B cell (primary cell): ENCODE measurements at regions not wholly inside any gene's neighbourhood (a gene's known extent, or its start where the extent isn't known, plus 50 kb on each side); places are given as distances from the start of the nearest gene placed in this dataset.

Experiments used
- ATAC-seq: fragments of 200-7000 bp; cut with Tn5 transposase; one replicate; pipeline ENCODE4 v1.10.0; 2021; ENCODE audit warnings: low read depth, mild to moderate bottlenecking, moderate number of reproducible peaks, moderate library complexity
- CTCF ChIA-PET: fragments of 350-600 bp; sonication (Branson Sonifier 250); formaldehyde crosslinking; loops from one replicate; lab custom pipeline; 2021; ENCODE audit warnings: antibody characterized with exemption, inconsistent platforms; lab: Charles Lee
- POLR2A ChIA-PET: fragments of 350-600 bp; sonication (Branson Sonifier 250); formaldehyde crosslinking; loops from one replicate; lab custom pipeline; 2021; ENCODE audit warnings: antibody characterized with exemption; lab: Charles Lee
- DNase-seq: peaks from one replicate; pipeline ENCODE4 v3.0.0; 2013
- H2AFZ ChIP-seq: 2 replicates; pipeline ENCODE4 v1.6.1; 2012; ENCODE audit warnings: mild to moderate bottlenecking, low read depth, low read length; ENCODE audit not compliant: insufficient read depth, poor library complexity, severe bottlenecking
- H3K27ac ChIP-seq, 2 donors: 1 replicate in 1 of 2; 2 replicates in 1 of 2; pipeline ENCODE4 v1.5.1; 2012 to 2013; ENCODE audit warnings: low read length in 2 of 2, mild to moderate bottlenecking in 2 of 2, moderate library complexity in 1 of 2
- H3K27me3 ChIP-seq, 4 experiments: fragments of 200-600 bp in 1 of 4; sonication (generic) in 1 of 4; replicated peaks in 1 of 4; 1 replicate in 2 of 4; 2 replicates in 2 of 4; pipeline versions ENCODE4 v1.6.1 to v1.7.0; 2013 to 2016; ENCODE audit warnings: low read length in 3 of 4, mild to moderate bottlenecking in 2 of 4, mixed read lengths in 1 of 4, moderate library complexity in 1 of 4; ENCODE audit not compliant: insufficient read depth in 4 of 4, control insufficient read depth in 3 of 4; ENCODE audit errors: control extremely low read depth in 1 of 4
- H3K36me3 ChIP-seq, 2 experiments: replicated peaks in 1 of 2; 1 replicate in 1 of 2; 2 replicates in 1 of 2; pipeline versions ENCODE4 v1.6.1 to v1.7.1; 2013; ENCODE audit warnings: low read length in 1 of 2; ENCODE audit not compliant: insufficient read depth in 2 of 2, control insufficient read depth in 1 of 2; ENCODE audit errors: control extremely low read depth in 1 of 2, extremely low read depth in 1 of 2
- H3K4me1 ChIP-seq, 2 donors: fragments of 200-600 bp in 1 of 2; sonication (generic) in 1 of 2; 1 replicate in 1 of 2; 2 replicates in 1 of 2; pipeline versions ENCODE4 v1.5.1 to v1.6.1; 2013 to 2017; ENCODE audit warnings: low read length in 2 of 2; ENCODE audit not compliant: control insufficient read depth in 2 of 2, insufficient read depth in 2 of 2
- H3K4me2 ChIP-seq: replicated peaks from 2 replicates; pipeline ENCODE3; 2012; ENCODE audit warnings: mild to moderate bottlenecking, low read depth, low read length; ENCODE audit not compliant: poor library complexity, severe bottlenecking
- H3K4me3 ChIP-seq, 5 experiments: fragments of 200-600 bp in 1 of 5; sonication (generic) in 1 of 5; 1 replicate in 3 of 5; 2 replicates in 2 of 5; pipeline versions ENCODE4 v1.5.1 to v1.7.0; 2011 to 2016; ENCODE audit warnings: low read length in 4 of 5, mild to moderate bottlenecking in 4 of 5, low read depth in 2 of 5, control low read depth in 1 of 5, moderate library complexity in 1 of 5; ENCODE audit not compliant: insufficient read depth in 1 of 5; ENCODE audit errors: control extremely low read depth in 1 of 5, extremely low read depth in 1 of 5
- H3K79me2 ChIP-seq: fragments of 200-600 bp; sonication (generic); one replicate; pipeline ENCODE4 v1.6.0; 2016; ENCODE audit warnings: low read length; ENCODE audit not compliant: control insufficient read depth, insufficient read depth
- H3K9ac ChIP-seq: fragments of 200-600 bp; sonication (generic); 2 replicates; pipeline ENCODE4 v1.6.1; 2017; ENCODE audit warnings: mild to moderate bottlenecking, low read length, moderate library complexity
- H3K9me3 ChIP-seq, 3 donors: one replicate each; pipeline versions ENCODE4 v1.6.1 to v1.7.1; 2013; ENCODE audit warnings: low read length in 2 of 3; ENCODE audit not compliant: control insufficient read depth in 2 of 3, insufficient read depth in 1 of 3; ENCODE audit errors: control extremely low read depth in 1 of 3
- H4K20me1 ChIP-seq: 2 replicates; pipeline ENCODE4 v1.6.0; 2012; ENCODE audit warnings: mild to moderate bottlenecking, low read length; ENCODE audit not compliant: insufficient read depth, control insufficient read depth, poor library complexity, severe bottlenecking
- H3K27ac Mint-ChIP-seq: one replicate; pipeline ENCODE4 v1.8.0; 2021; ENCODE audit warnings: mixed read lengths
- H3K27me3 Mint-ChIP-seq: one replicate; pipeline ENCODE4 v1.8.0; 2021; ENCODE audit warnings: mixed read lengths
- H3K4me1 Mint-ChIP-seq: one replicate; pipeline ENCODE4 v1.8.0; 2021; ENCODE audit warnings: mixed read lengths
- H3K4me3 Mint-ChIP-seq: one replicate; pipeline ENCODE4 v1.8.0; 2021; ENCODE audit warnings: mixed read lengths
- H3K9me3 Mint-ChIP-seq: one replicate; pipeline ENCODE4 v1.8.0; 2022; ENCODE audit warnings: mixed read lengths; ENCODE audit not compliant: insufficient read depth
- CTCF ChIP-seq: fragments of 200-600 bp; IDR thresholded peaks from one replicate; pipeline ENCODE4 v1.8.0; 2022; ENCODE audit warnings: antibody characterized with exemption, mild to moderate bottlenecking
- EZH2 ChIP-seq: IDR thresholded peaks from 2 replicates; pipeline ENCODE4 v1.6.1; 2012; ENCODE audit warnings: borderline replicate concordance, low read depth, mild to moderate bottlenecking, moderate library complexity, low read length; ENCODE audit not compliant: insufficient read depth, poor library complexity, severe bottlenecking
- WGBS: methylation state at CpG from one replicate; pipeline ENCODE4 v1.1.5; 2013; ENCODE audit warnings: missing lambda C conversion rate; ENCODE audit not compliant: insufficient coverage; 5-methylcytosine and 5-hydroxymethylcytosine counted together
- intact Hi-C: fragments of 100-400 bp; cut with micrococcal nuclease; formaldehyde crosslinking; loops from one replicate; pipeline ENCODE4 v1.10.0; 2022

DNA sequence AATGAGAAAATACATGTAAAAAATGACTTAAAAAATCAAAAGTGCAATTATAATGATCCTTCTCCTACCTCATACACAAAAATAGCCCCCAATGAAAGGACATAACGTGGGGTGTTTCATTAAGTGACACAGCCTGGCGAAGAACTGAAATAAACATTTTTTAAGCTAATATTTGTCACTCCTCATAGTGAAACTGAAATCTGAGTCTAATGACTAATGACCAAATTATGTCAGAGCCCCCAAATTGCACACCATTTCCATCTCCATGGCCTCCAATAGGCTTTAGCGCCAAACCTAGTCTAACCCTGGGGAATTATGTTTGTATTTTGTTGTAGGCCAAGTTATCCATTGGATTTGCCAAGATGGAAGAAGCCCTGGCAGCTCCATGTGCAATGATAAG lies 119.1 kb downstream of the WT1 start:
- no peak for ATAC-seq
- H3K9me3 ChIP-seq: no peaks in the 10 kb centered on the region
- no CpG with 5 or more reads among the region's 3 CpGs for WGBS
- peaks cover 0 to 6% (median 0%) of the 10 kb centered on the region in 4 experiments for H3K27me3 ChIP-seq
- no peak overlapping the region for H3K9ac ChIP-seq
- no peaks in the 10 kb centered on the region for H3K79me2 ChIP-seq
- H2AFZ ChIP-seq: no peak overlapping the region
- no peaks in the 10 kb centered on the region for H4K20me1 ChIP-seq
- DNase-seq: no peak
- no peaks in the 10 kb centered on the region for H3K9me3 Mint-ChIP-seq
- no peak overlapping the region for H3K27ac ChIP-seq
- H3K27me3 Mint-ChIP-seq: peaks cover 18% of the 10 kb centered on the region
- intact Hi-C loops: no loop called here
- H3K4me2 ChIP-seq: no peak overlapping the region
- no peaks in the 10 kb centered on the region for H3K4me1 Mint-ChIP-seq
- no peaks in the 10 kb centered on the region for H3K36me3 ChIP-seq
- TF ChIP-seq EZH2: no peak
- no peak for TF ChIP-seq CTCF
- no peak overlapping the region for H3K4me3 ChIP-seq
- CTCF ChIA-PET: no interaction called here
- no peaks in the 10 kb centered on the region for H3K4me1 ChIP-seq
- no peak overlapping the region for H3K27ac Mint-ChIP-seq
- POLR2A ChIA-PET: no interaction called here
- H3K4me3 Mint-ChIP-seq: no peak overlapping the region

- Histone ChIP-seq H3K36me3 (no peaks in the 10 kb centered on the region), H3K9me3 (no peaks in the 10 kb centered on the region), H3K4me3 (no peak overlapping the region), H3K4me2 (no peak overlapping the region), H2AFZ (no peak overlapping the region), H4K20me1 (no peaks in the 10 kb centered on the region), H3K27ac (no peak overlapping the region), H3K79me2 (no peaks in the 10 kb centered on the region), H3K4me1 (no peaks in the 10 kb centered on the region), H3K9ac (no peak overlapping the region), H3K27me3 (peaks cover 0 to 6% (median 0%) of the 10 kb centered on the region in 4 experiments)
- POLR2A ChIA-PET: no interaction called here
- CTCF ChIA-PET: no interaction called here
- intact Hi-C loops: no loop called here
- Mint-ChIP-seq H3K9me3 (no peaks in the 10 kb centered on the region), H3K4me1 (no peaks in the 10 kb centered on the region), H3K4me3 (no peak overlapping the region), H3K27ac (no peak overlapping the region), H3K27me3 (peaks cover 18% of the 10 kb centered on the region)
- ATAC-seq (no peak), DNase-seq (no peak)
- 44% methylated on average over 1 of the region's 4 CpGs for WGBS
- no peak for TF ChIP-seq CTCF
- TF ChIP-seq EZH2: no peak
These were observed 118.3 kb downstream of the WT1 start for GRCh38 chr11:32316858-32317642.
